ENCODE measurements at regions not wholly inside any gene's neighbourhood (a gene's known extent, or its start where the extent isn't known, plus 50 kb on each side); places are given as distances from the start of the nearest gene placed in this dataset.
A peak's percentile ranks its signal among the peaks of the same experiment; 100 is the strongest.
"Not testable (repeated sequence)": the region's sequence is repeated elsewhere in the genome, so short reads cannot be mapped to it uniquely, and the experiment has no call there.

DNA sequence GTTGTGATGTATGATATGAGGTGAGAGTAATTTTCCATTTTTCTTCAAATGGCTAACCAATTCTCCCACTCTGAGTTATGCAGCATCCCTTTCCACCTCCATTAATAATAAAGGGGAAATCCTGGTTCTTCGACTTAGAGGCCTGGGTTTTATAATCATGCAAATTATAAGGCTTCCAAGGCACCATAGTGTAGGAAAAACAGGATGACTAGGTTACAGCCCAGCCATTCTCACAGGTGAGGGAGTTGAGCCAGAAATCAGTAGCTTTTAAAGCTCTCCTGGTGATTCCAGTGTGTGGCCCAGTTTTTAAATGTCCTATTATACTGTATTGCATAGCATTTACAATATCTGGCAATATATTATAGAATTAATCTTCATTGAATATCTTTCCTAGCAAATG is 203.1 kb downstream of the ARHGEF9 start:
- no peak for DNase-seq

GRCh38 chrX:63581398-63581797 is 203.6 kb downstream of the ARHGEF9 start:
- DNase-seq, result no peak

GRCh38 chrX:63576533-63576932 is 208.5 kb downstream of the ARHGEF9 start:
- DNase-seq, result no peak

DNA sequence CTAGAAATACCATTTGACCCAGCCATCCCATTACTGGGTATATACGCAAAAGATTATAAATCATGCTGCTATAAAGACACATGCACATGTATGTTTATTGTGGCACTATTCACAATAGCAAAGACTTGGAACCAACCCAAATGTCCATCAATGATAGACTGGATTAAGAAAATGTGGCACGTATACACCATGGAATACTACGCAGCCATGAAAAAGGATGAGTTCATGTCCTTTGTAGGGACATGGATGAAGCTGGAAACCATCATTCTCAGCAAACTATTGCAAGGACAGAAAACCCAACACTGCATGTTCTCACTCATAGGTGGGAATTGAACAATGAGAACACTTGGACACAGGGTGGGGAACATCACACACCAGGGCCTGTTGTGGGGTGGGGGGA is 209.3 kb downstream of the ARHGEF9 start:
- not testable (repeated sequence) for DNase-seq

- DNase-seq, result no peak
Measured at GRCh38 chrX:63566856-63567255, 215.7 kb upstream of the SPIN4 start.

GRCh38 chrX:63561425-63561824 is 210.3 kb upstream of the SPIN4 start:
- no peak for DNase-seq

DNA sequence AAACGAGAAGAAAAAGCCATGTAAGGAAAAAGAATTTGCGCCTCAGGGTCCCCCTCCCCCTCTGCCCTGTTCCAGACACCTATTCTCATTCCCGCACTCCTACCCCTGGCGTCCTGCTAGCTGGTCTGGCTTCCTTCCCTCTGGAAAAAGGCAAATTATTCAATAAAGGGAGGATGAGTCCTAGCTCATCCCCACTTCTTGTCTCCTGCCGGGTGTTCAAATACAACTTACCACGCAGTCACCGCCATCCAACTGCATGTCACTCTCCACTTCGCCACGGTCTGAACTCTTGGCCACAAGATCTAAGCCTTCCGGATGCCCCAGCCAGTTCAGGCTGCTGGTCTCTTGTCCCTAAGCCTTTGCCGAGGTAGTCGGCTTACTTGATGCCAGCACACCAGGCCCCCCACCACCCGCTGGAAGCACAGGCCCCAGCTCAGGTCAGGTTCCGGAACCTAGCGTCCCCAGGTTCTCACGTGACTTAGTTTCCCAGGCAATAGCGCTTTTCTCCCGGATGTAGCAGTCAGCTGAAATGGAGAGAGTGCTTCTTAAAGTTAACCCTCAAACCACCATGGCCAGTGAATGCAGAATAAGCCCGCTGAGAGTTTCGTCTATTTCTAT is 209.6 kb upstream of the SPIN4 start:
- peak; percentile 77 for DNase-seq

- no peak for DNase-seq
Measured at GRCh38 chrX:63551856-63552255, 200.7 kb upstream of the SPIN4 start.

- DNase-seq, result no peak
Measured at GRCh38 chrX:63530654-63531053, 179.5 kb upstream of the SPIN4 start.

- DNase-seq, result no peak
Measured at GRCh38 chrX:63529961-63530360, 178.8 kb upstream of the SPIN4 start.

GRCh38 chrX:63526863-63527262 is 175.7 kb upstream of the SPIN4 start:
- no peak for DNase-seq

DNA sequence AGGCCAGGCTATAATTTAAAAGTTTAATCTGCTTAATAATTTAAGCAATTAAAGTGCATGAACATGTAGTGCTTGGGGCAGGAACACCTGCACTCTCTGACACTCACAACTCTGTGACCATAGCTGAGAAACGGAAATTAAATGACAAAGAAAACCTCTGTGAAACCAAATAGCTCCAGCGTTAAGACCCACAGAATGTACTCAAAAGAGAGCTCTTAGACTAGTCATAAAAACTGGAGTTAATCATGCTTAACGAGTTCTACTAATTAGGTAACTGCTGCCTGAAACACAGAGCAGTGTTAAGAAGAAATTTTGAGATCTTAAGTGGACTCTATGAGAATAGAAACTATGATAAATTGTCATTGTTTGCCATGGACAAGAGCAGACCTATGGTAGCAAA is 174.4 kb upstream of the SPIN4 start:
- DNase-seq, result no peak

GRCh38 chrX:63519368-63519767 is 168.2 kb upstream of the SPIN4 start:
- not testable (repeated sequence) for DNase-seq

DNA sequence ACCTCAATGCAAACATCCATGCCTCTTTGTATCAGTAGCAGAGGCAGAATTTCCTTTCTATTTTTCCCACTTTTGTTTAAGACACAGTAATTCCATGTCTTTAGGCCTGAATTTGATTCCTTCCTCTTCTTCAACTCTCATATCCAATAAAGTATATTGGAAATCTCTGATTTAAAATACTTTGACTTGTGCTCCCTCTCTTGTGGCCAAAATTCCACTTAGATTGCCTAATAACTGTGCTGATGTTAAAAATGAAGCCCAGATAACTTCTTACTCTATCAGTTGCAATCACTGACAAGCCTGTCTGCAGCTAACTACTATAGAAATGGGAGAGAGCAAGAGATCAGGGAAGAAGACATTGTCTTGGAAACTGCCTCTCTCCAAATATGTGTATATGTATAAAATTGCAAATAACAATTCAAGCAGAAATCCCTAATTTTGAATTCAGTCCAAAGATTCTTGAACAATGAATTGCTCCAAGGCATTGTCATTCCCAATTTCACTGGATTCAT is 163.5 kb upstream of the SPIN4 start:
- DNase-seq, result no peak

GRCh38 chrX:63513825-63514568 is 162.9 kb upstream of the SPIN4 start:
- DNase-seq, result peak; percentile 49

DNA sequence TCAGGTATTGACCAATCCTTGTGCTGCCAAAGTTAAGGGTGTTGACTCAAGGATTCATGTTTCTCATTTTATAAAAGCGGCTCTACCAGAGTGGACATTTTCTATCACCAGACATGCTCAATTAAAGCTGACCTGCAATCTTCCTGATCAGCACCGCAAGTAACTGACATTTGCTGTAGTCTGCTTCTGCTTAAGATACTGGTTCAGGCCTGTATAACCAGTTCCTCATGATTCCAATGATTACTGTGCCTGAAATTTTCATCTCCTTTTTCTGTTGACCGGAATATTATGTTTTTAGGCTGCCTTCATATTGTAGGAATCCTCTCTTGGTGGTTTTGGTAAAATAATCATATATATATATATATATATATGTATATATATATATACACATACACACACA is 160.2 kb upstream of the SPIN4 start:
- DNase-seq, result no peak

DNA sequence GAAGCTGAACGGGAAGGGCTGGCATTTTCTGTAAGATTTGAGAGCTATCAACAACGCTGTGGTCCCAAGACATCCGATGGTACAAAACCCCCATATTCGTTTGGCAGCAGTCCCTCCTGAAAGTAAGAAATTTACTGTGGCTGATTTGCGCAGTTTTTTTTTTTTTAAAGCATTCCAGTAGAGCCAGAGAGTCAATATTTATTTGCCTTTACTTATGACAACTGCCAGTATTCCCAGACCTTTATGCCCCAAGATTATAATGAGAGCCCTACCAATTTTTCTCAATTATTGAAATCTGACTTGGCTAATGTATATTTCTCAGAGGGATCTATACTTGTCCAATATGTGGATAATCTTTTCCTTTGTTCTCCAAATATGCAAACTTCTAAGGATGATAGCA is 157.5 kb upstream of the SPIN4 start:
- DNase-seq, result no peak

DNA sequence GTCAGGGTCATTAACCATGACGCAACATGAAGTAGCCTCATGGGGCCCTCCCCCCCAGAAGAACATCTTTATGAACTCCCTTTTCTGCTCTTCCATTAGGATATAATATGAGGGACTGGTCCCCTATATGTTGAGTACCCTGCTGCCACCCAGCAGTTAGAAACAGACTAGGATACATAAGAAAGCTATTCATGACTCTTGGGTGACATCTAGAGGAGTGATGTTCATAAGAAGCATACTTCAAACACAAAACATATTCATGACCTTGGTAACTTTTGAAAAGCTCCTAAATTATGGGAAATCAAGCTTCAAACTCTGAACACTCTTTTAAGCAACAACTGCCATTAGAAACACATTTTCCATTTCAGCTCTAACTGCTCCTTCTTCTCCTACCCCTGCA is 155.2 kb upstream of the SPIN4 start:
- DNase-seq, result no peak

GRCh38 chrX:63503541-63503940 is 152.4 kb upstream of the SPIN4 start:
- DNase-seq, result no peak

DNA sequence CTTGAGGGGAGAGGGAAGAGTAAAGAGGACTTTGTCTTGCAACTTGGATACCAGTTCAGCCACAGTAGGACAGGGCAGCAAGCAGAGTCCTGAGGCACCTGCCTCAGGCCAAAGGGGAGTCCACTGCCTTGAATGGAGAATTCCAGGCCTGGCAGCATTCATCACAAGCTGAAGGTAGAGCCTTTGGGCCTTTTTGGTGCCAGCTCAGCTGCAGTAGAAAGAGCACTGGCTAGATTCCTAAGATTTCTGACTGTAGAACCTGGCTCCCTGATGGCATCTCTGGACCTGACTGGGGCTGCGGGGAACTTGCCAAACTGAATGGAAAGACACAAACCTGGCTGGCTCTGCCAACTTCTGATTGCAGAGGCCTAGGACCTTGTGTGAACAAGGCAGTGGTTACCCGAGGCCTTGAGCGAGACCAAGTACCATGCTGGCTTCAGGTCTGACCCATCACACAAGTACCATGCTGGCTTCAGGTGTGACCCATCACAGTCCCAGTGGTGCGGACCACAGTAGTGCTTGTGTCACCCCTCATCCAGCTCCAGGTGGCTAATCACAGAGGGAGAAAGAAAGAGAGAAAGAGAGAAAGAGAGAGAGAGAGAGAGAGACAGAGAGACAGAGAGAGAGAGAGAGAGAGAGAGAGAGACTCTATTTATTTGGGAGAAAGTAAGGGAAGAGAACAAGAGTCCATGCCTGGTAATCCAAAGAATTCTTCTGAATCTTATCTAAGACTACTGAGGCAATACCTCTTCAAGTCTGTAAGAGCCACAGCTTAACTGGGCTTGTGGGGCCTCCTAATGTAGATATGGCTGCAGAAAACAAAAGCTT is 137.6 kb upstream of the SPIN4 start:
- no peak for DNase-seq

DNA sequence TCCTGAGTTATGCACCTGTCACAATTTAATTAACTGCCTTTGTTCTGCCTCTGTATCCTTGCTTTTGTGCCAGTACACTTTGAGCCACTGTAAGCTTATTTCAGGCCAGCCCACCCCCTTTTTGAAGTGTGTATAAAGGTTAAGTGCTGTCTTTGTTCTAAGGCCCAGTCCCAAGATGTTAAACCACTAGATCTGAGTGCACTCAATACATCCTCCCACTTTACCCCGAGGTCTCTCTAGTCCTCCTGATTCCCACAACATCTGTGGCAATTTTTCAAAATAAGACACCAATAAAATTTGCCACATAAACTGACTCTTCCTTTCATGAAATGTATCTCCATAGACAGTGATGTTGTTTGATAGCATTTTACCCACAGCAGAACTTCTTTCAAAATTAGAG is 124.1 kb upstream of the SPIN4 start:
- DNase-seq, result no peak

DNA sequence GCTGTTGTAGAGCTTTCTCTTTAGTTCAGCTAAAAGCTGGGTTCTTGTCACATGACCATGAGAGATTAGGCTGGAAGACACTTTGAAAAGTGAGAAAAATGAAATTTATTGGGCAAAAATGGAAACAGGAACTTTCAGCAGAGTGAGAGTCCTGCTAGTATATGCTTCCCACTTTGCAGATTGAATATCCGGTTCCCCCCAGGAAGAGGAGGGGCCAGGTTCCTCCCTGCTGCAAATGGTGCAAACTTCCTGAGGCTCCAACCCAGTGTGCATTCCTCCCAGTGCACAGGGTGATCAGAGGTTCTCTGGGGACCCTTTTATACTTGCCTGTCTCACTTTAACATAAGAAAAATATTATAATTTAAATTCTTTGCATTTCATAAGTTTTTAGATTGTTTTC is 119.9 kb upstream of the SPIN4 start:
- DNase-seq, result no peak

DNA sequence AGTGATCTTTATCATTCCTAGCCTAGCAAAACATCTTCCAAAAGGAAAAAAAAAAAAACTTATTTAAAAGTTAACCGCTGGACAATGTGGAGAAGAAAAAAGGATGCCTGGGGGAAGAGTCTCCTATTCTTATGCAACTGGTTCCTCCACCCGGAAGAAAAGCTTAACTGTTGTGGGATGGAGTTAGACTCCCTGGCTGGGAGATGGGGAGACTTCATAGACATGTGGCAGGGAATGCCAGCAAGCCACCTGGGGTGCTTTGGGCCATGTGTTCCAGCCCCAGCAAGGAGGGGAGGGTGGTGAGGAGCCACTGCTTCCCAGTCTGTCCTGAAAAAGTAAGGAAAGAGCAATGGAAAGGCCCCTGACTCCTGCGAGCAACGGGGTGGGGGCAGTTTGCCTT is 119.4 kb upstream of the SPIN4 start:
- DNase-seq, result no peak

- no peak for DNase-seq
Measured at GRCh38 chrX:63466690-63467089, 115.6 kb upstream of the SPIN4 start.

Data from right forelimb (tissue), 1 donor.